ENCODE measurements at regions not wholly inside any gene's neighbourhood (a gene's known extent, or its start where the extent isn't known, plus 50 kb on each side); places are given as distances from the start of the nearest gene placed in this dataset.

DNA sequence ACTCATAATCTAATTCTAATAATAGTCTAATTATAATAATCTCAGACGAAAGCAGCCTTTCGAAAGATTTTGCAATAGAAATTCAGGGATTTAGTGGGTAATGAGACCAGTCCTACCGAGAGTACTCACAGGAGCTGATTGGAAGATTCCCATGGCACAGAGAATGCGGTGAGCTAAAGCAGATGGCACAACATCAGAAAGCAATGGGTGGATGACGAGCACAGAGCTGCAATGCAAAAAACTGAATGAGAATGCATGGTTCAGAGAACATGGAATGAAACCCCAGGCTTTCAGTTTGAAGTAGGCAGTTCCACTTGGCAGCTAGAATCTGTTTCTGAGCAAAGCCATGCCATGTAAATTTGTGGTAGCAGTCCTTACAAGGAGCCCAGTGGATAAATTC, 78.2 kb upstream of the SPINK5 start:
- TF ChIP-seq, protein P1, sequence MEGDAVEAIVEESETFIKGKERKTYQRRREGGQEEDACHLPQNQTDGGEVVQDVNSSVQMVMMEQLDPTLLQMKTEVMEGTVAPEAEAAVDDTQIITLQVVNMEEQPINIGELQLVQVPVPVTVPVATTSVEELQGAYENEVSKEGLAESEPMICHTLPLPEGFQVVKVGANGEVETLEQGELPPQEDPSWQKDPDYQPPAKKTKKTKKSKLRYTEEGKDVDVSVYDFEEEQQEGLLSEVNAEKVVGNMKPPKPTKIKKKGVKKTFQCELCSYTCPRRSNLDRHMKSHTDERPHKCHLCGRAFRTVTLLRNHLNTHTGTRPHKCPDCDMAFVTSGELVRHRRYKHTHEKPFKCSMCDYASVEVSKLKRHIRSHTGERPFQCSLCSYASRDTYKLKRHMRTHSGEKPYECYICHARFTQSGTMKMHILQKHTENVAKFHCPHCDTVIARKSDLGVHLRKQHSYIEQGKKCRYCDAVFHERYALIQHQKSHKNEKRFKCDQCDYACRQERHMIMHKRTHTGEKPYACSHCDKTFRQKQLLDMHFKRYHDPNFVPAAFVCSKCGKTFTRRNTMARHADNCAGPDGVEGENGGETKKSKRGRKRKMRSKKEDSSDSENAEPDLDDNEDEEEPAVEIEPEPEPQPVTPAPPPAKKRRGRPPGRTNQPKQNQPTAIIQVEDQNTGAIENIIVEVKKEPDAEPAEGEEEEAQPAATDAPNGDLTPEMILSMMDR (conservative IDR thresholded peaks at IDR 0.05; ENCODE audit: low read depth, low read length), result no peak
- H3K4me3 ChIP-seq (IDR thresholded peaks at IDR 0.05; ENCODE audit: insufficient read depth, low read depth, low read length), result no peak overlapping the region
- H3K27me3 ChIP-seq (ENCODE audit: insufficient read depth, low read depth), result no peaks in the 10 kb centered on the region
- no peaks in the 10 kb centered on the region for H3K4me1 ChIP-seq (ENCODE audit: low read depth, poor library complexity, severe bottlenecking)
- no peak overlapping the region for H3K9ac ChIP-seq
- H2AFZ ChIP-seq (ENCODE audit: low read depth), result no peak overlapping the region
- H3K27ac ChIP-seq, result no peak overlapping the region
- H4K20me1 ChIP-seq (ENCODE audit: insufficient read depth), result no peaks in the 10 kb centered on the region
- no peaks in the 10 kb centered on the region for H3K36me3 ChIP-seq (ENCODE audit: insufficient read depth)
- no peak overlapping the region for H3K4me2 ChIP-seq
- no peaks in the 10 kb centered on the region for H3K79me2 ChIP-seq (ENCODE audit: insufficient read depth, low read depth)

DNA sequence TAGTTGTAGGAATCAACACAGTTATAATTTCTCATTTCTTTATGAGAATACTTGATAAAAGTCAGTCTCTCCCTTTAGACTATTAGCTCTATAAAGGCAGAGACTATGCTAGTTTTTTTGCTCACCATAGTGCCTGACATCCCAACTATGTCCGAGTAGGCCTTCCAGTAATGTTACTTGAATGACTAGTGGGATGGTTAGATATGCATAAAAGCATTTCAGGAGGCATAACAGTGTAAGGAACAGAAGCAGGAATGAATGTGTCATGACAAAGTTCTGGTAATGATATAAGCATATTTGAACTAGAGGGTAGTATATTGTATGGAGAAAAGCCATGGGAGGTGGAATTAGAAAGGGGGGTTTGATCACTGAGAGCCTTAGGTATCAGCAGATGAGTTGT, 77.4 kb upstream of the C5orf46 start:
- H3K36me3 ChIP-seq (ENCODE audit: insufficient read depth), result no peaks in the 10 kb centered on the region
- no peaks in the 10 kb centered on the region for H3K4me1 ChIP-seq (ENCODE audit: low read depth, poor library complexity, severe bottlenecking)
- H3K27me3 ChIP-seq (ENCODE audit: insufficient read depth, low read depth), result no peaks in the 10 kb centered on the region
- no peak overlapping the region for H3K27ac ChIP-seq
- H4K20me1 ChIP-seq (ENCODE audit: insufficient read depth), result no peaks in the 10 kb centered on the region
- H3K4me3 ChIP-seq (IDR thresholded peaks at IDR 0.05; ENCODE audit: insufficient read depth, low read depth, low read length), result no peak overlapping the region
- no peaks in the 10 kb centered on the region for H3K79me2 ChIP-seq (ENCODE audit: insufficient read depth, low read depth)
- H3K4me2 ChIP-seq, result no peak overlapping the region
- no peak overlapping the region for H2AFZ ChIP-seq (ENCODE audit: low read depth)
- TF ChIP-seq, protein P1 (conservative IDR thresholded peaks at IDR 0.05; ENCODE audit: low read depth, low read length), result no peak
- H3K9ac ChIP-seq, result no peak overlapping the region

DNA sequence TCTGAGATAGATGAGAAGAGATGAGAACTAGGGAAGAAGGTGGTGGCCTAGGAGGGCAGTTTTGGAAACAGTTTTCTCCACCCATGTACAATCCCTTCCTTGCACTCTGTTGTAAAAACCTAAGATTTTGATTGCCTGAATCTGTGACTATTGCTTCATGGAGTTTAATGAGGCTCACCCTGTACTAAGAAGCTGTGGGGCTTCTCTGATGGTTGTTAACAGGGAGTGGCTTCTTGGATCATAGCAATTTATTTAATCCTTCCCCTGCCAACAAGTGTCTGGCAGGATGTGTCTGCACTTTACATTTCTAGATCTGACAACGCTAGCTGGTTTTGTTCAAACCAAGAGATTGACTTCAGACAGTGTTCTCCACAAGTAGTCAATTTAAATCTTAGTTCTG, 74.7 kb upstream of the C5orf46 start:
- no peak overlapping the region for H2AFZ ChIP-seq (ENCODE audit: low read depth)
- no peaks in the 10 kb centered on the region for H3K36me3 ChIP-seq (ENCODE audit: insufficient read depth)
- no peak overlapping the region for H3K4me3 ChIP-seq (IDR thresholded peaks at IDR 0.05; ENCODE audit: insufficient read depth, low read depth, low read length)
- H4K20me1 ChIP-seq (ENCODE audit: insufficient read depth), result no peaks in the 10 kb centered on the region
- H3K27ac ChIP-seq, result no peak overlapping the region
- no peaks in the 10 kb centered on the region for H3K4me1 ChIP-seq (ENCODE audit: low read depth, poor library complexity, severe bottlenecking)
- H3K79me2 ChIP-seq (ENCODE audit: insufficient read depth, low read depth), result no peaks in the 10 kb centered on the region
- H3K27me3 ChIP-seq (ENCODE audit: insufficient read depth, low read depth), result no peaks in the 10 kb centered on the region
- H3K9ac ChIP-seq, result no peak overlapping the region
- no peak overlapping the region for H3K4me2 ChIP-seq
- TF ChIP-seq, protein P1 (conservative IDR thresholded peaks at IDR 0.05; ENCODE audit: low read depth, low read length), result no peak

DNA sequence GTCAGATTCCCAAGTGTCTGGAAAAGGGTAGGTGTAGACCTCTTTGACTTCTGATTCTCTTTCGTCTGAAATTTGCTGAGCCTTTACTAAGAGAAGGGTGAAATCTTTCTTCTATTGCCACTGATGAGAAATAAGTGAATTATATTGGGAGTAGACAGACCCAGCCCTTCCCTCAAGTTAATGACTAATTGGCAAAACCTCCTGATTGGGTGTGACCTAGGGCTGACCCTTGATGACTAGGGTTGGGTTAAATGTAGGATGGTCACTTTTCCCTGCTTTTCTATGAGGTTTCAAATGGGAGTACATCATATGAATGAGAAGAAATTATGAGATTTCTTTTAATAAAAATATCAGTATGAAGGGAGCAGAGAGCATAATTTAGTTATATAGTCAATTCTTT, 73.4 kb upstream of the C5orf46 start:
- H4K20me1 ChIP-seq (ENCODE audit: insufficient read depth), result no peaks in the 10 kb centered on the region
- no peak overlapping the region for H3K9ac ChIP-seq
- H3K27ac ChIP-seq, result no peak overlapping the region
- no peaks in the 10 kb centered on the region for H3K4me1 ChIP-seq (ENCODE audit: low read depth, poor library complexity, severe bottlenecking)
- TF ChIP-seq, protein P1 (conservative IDR thresholded peaks at IDR 0.05; ENCODE audit: low read depth, low read length), result no peak
- no peak overlapping the region for H3K4me2 ChIP-seq
- no peaks in the 10 kb centered on the region for H3K27me3 ChIP-seq (ENCODE audit: insufficient read depth, low read depth)
- no peaks in the 10 kb centered on the region for H3K36me3 ChIP-seq (ENCODE audit: insufficient read depth)
- no peak overlapping the region for H2AFZ ChIP-seq (ENCODE audit: low read depth)
- H3K79me2 ChIP-seq (ENCODE audit: insufficient read depth, low read depth), result no peaks in the 10 kb centered on the region
- H3K4me3 ChIP-seq (IDR thresholded peaks at IDR 0.05; ENCODE audit: insufficient read depth, low read depth, low read length), result no peak overlapping the region

Data from KMS-11 (cell line).